OCI-LY1 (cell line): ENCODE measurements at regions not wholly inside any gene's neighbourhood (a gene's known extent, or its start where the extent isn't known, plus 50 kb on each side); places are given as distances from the start of the nearest gene placed in this dataset.

Source experiments
- H2AFZ ChIP-seq: fragments of 200-600 bp; sonication (generic), shearing (Covaris generic); 2 replicates; pipeline ENCODE4 v1.6.0; 2014; ENCODE audit warnings: antibody characterized with exemption, mild to moderate bottlenecking, low read length
- H3F3A ChIP-seq: fragments of 200-600 bp; sonication (generic), shearing (Covaris generic); 2 replicates; pipeline ENCODE4 v1.6.0; 2014; ENCODE audit warnings: mild to moderate bottlenecking, antibody characterized with exemption, low read length, moderate library complexity; ENCODE audit not compliant: insufficient read depth
- H3K27ac ChIP-seq: fragments of 200-600 bp; sonication (generic); 2 replicates; pipeline ENCODE4 v1.5.1; 2014; ENCODE audit warnings: low read length, mixed run types, mild to moderate bottlenecking, low read depth; ENCODE audit not compliant: poor library complexity, severe bottlenecking
- H3K27me3 ChIP-seq: fragments of 200-600 bp; sonication (generic); 2 replicates; pipeline ENCODE4 v1.6.0; 2014; ENCODE audit warnings: antibody characterized with exemption, mild to moderate bottlenecking, low read length, moderate library complexity; ENCODE audit not compliant: insufficient read depth
- H3K36me3 ChIP-seq: fragments of 200-600 bp; sonication (generic); 2 replicates; pipeline ENCODE4 v1.6.1; 2014; ENCODE audit warnings: mild to moderate bottlenecking, antibody characterized with exemption, low read length, moderate library complexity, mixed read lengths; ENCODE audit not compliant: insufficient read depth
- H3K4me1 ChIP-seq: fragments of 200-600 bp; sonication (generic); 2 replicates; pipeline ENCODE4 v1.5.1; 2014; ENCODE audit warnings: mild to moderate bottlenecking, low read length, moderate library complexity; ENCODE audit not compliant: insufficient read depth, severe bottlenecking
- H3K4me2 ChIP-seq: fragments of 200-600 bp; sonication (generic), shearing (Covaris generic); 2 replicates; pipeline ENCODE4 v1.6.1; 2014; ENCODE audit warnings: low read length
- H3K4me3 ChIP-seq: fragments of 200-600 bp; sonication (generic); 2 replicates; pipeline ENCODE4 v1.5.1; 2014; ENCODE audit warnings: low read length, low read depth, mild to moderate bottlenecking, mixed read lengths; ENCODE audit not compliant: poor library complexity, severe bottlenecking
- H3K79me2 ChIP-seq: fragments of 200-600 bp; shearing (Covaris generic); 2 replicates; pipeline ENCODE4 v1.6.1; 2016; ENCODE audit warnings: mixed run types, low read length, mixed read lengths; ENCODE audit not compliant: insufficient read depth
- H3K9ac ChIP-seq: fragments of 200-600 bp; sonication (generic), shearing (Covaris generic); 2 replicates; pipeline ENCODE4 v1.6.1; 2014; ENCODE audit warnings: mild to moderate bottlenecking, low read length, mixed read lengths
- H3K9me2 ChIP-seq: fragments of 200-600 bp; sonication (generic), shearing (Covaris generic); 2 replicates; pipeline ENCODE4 v1.6.1; 2014; ENCODE audit warnings: low read depth, mild to moderate bottlenecking, low read length, mixed read lengths
- H3K9me3 ChIP-seq: fragments of 200-600 bp; shearing (Covaris generic); 2 replicates; pipeline ENCODE4 v1.6.1; 2014; ENCODE audit warnings: low read length, mixed read lengths
- H4K20me1 ChIP-seq: fragments of 200-600 bp; sonication (generic), shearing (Covaris generic); 2 replicates; pipeline ENCODE4 v1.6.0; 2016; ENCODE audit warnings: mild to moderate bottlenecking, low read length; ENCODE audit not compliant: insufficient read depth
- EZH2 ChIP-seq: fragments of 200-600 bp; sonication (generic), shearing (Covaris generic); IDR thresholded peaks from 2 replicates; pipeline ENCODE4 v1.8.0; 2017; ENCODE audit warnings: borderline replicate concordance, mixed run types, mild to moderate bottlenecking, antibody characterized with exemption, low read length, moderate library complexity, mixed read lengths
- TF ChIP-seq, protein P1 (sequence below): fragments of 200-600 bp; sonication (generic), shearing (Covaris generic); IDR thresholded peaks from 2 replicates; pipeline ENCODE4 v1.5.1; 2017; ENCODE audit warnings: mild to moderate bottlenecking, antibody characterized with exemption, low read length, moderate library complexity, mixed read lengths

DNA sequence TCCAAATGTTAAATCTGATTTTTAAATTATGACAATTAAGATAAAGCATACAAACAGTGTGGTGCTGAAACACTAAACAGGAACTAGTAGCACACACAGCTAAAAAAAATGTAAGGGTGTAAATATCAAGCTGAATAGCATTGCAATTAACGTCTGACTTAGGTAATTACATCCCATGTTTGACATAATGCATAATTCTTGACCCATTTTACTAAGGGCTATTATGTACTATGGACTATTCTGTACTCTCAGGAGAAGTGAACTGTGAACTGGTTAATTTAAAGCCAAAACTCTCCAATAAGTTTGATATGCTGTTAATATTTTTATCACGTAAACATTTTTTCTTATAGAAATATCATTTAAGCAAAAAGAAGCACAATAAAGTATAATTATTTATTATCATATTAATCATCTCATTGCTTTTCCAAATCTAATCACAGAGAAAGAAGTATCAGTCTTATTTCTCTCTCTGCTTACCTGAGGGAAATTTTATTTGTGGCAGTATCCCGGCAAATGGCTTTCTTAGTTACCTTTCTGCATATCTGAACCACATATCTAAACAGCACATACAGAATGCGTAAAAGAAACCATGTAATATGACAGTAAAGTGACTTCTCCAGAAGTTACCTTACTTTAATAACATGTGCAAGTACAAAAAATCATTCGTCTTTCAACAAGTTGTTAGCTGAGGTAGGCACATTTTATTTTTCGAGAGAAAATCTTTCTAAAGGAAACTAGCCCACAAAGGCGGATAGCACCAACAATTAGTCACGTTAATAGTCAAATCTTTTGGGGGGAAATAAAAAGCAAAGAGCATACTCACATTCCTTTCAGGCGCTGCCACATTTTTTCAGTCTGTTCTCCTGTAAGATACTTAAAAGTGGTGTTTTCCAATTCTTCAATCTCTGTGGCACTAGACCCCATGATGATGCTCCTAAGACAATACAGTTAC is 94.9 kb upstream of the PDE1A start:
- Histone ChIP-seq H3K9me2 (no peaks in the 10 kb centered on the region), H3K79me2 (no peaks in the 10 kb centered on the region), H3K36me3 (no peaks in the 10 kb centered on the region), H3K27ac (no peak overlapping the region), H3F3A (no peaks in the 10 kb centered on the region), H4K20me1 (no peaks in the 10 kb centered on the region), H3K27me3 (no peaks in the 10 kb centered on the region), H3K9me3 (no peaks in the 10 kb centered on the region), H3K9ac (no peak overlapping the region), H3K4me1 (no peaks in the 10 kb centered on the region), H3K4me3 (no peak overlapping the region), H3K4me2 (no peak overlapping the region), H2AFZ (no peak overlapping the region)
- TF ChIP-seq, protein P1, sequence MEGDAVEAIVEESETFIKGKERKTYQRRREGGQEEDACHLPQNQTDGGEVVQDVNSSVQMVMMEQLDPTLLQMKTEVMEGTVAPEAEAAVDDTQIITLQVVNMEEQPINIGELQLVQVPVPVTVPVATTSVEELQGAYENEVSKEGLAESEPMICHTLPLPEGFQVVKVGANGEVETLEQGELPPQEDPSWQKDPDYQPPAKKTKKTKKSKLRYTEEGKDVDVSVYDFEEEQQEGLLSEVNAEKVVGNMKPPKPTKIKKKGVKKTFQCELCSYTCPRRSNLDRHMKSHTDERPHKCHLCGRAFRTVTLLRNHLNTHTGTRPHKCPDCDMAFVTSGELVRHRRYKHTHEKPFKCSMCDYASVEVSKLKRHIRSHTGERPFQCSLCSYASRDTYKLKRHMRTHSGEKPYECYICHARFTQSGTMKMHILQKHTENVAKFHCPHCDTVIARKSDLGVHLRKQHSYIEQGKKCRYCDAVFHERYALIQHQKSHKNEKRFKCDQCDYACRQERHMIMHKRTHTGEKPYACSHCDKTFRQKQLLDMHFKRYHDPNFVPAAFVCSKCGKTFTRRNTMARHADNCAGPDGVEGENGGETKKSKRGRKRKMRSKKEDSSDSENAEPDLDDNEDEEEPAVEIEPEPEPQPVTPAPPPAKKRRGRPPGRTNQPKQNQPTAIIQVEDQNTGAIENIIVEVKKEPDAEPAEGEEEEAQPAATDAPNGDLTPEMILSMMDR: no peak
- no peak for TF ChIP-seq EZH2

DNA sequence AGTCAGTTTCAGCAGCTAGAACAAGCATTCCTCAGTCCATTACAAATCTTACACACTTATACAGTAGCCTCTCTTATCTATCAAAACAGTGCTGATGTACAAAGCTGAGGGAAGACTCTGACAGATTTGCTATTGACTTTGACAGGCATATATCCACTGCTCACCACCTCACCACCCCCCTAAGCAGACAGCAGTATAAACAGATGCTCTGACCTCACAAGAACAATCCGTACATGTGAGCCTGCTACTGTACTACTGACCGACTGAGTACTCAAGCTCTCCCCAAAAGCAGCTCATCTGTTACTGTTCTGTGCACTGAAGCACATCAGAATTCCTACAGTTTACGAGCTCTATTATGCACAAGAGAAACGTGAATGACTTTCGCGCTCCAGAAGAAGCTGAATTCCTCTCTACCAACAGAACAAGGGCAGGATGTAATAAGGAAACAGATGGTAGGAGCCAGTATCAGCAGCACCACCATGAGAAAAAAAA is 95.6 kb upstream of the PDE1A start:
- TF ChIP-seq, protein P1: no peak
- TF ChIP-seq EZH2: no peak
- Histone ChIP-seq H3K27me3 (no peaks in the 10 kb centered on the region), H4K20me1 (no peaks in the 10 kb centered on the region), H3K4me1 (no peaks in the 10 kb centered on the region), H3K9ac (no peak overlapping the region), H3K79me2 (no peaks in the 10 kb centered on the region), H3K4me3 (no peak overlapping the region), H3K4me2 (no peak overlapping the region), H3K9me3 (no peaks in the 10 kb centered on the region), H3K27ac (no peak overlapping the region), H3K36me3 (no peaks in the 10 kb centered on the region), H3K9me2 (no peaks in the 10 kb centered on the region), H2AFZ (no peak overlapping the region), H3F3A (no peaks in the 10 kb centered on the region)

DNA sequence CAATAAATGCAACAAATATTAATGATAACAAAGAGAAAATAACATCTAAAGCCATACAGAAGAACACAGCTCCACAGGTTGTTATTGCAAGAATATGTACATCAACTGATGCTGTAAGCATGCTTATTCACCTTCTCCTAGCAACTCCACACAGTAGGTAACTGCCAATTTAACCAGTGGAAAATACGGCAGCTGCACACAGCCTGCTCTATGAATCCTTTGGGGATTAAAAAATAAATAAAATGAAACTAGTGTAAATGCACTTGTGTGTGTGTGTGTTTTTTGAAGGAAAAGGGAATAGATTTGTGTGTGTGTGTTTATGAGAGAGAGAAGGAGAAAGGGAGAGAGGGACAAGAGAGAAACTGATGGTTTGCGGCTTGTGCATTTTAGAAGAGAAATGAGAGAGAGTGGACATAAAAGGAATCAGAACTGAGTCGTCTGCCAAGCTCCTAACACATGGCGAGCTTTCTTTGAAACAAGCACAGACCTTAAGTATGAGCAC is 96.2 kb upstream of the PDE1A start:
- Histone ChIP-seq H3K36me3 (no peaks in the 10 kb centered on the region), H3K9me3 (no peaks in the 10 kb centered on the region), H3K27me3 (no peaks in the 10 kb centered on the region), H3K4me3 (no peak overlapping the region), H3K9ac (no peak overlapping the region), H3K79me2 (no peaks in the 10 kb centered on the region), H3K4me1 (no peaks in the 10 kb centered on the region), H3K9me2 (no peaks in the 10 kb centered on the region), H3K4me2 (no peak overlapping the region), H4K20me1 (no peaks in the 10 kb centered on the region), H2AFZ (no peak overlapping the region), H3K27ac (no peak overlapping the region), H3F3A (no peaks in the 10 kb centered on the region)
- TF ChIP-seq, protein P1: no peak
- no peak for TF ChIP-seq EZH2
